Chondrocyte (in vitro differentiated cells): ENCODE measurements at regions not wholly inside any gene's neighbourhood (a gene's known extent, or its start where the extent isn't known, plus 50 kb on each side); places are given as distances from the start of the nearest gene placed in this dataset.

Source experiments
- DNase-seq: peaks from one replicate; pipeline ENCODE4 v3.0.0; 2021; ENCODE audit warnings: mixed read lengths, low spot score
- H3K27ac Mint-ChIP-seq: one replicate; pipeline ENCODE4 v1.8.0; 2021; ENCODE audit warnings: mild to moderate bottlenecking, moderate library complexity, mixed read lengths; ENCODE audit not compliant: unreplicated experiment
- H3K27me3 Mint-ChIP-seq: 2 replicates; pipeline ENCODE4 v1.8.0; 2021; ENCODE audit warnings: low read depth, mixed read lengths
- H3K36me3 Mint-ChIP-seq: 2 replicates; pipeline ENCODE4 v1.8.0; 2021; ENCODE audit warnings: low read depth, mixed read lengths
- H3K4me1 Mint-ChIP-seq: 2 replicates; pipeline ENCODE4 v1.8.0; 2021; ENCODE audit warnings: low read depth, mild to moderate bottlenecking, mixed read lengths
- H3K4me3 Mint-ChIP-seq: one replicate; pipeline ENCODE4 v1.8.0; 2021; ENCODE audit warnings: mild to moderate bottlenecking, moderate library complexity, mixed read lengths; ENCODE audit not compliant: unreplicated experiment
- H3K9me3 Mint-ChIP-seq: 2 replicates; pipeline ENCODE4 v1.8.0; 2021; ENCODE audit warnings: low read depth, mixed read lengths
- CTCF ChIP-seq: fragments of 200-600 bp; sonication (generic); IDR thresholded peaks from 2 replicates; pipeline ENCODE4 v1.5.0; 2021; ENCODE audit warnings: antibody characterized with exemption, mild to moderate bottlenecking, moderate library complexity

DNA sequence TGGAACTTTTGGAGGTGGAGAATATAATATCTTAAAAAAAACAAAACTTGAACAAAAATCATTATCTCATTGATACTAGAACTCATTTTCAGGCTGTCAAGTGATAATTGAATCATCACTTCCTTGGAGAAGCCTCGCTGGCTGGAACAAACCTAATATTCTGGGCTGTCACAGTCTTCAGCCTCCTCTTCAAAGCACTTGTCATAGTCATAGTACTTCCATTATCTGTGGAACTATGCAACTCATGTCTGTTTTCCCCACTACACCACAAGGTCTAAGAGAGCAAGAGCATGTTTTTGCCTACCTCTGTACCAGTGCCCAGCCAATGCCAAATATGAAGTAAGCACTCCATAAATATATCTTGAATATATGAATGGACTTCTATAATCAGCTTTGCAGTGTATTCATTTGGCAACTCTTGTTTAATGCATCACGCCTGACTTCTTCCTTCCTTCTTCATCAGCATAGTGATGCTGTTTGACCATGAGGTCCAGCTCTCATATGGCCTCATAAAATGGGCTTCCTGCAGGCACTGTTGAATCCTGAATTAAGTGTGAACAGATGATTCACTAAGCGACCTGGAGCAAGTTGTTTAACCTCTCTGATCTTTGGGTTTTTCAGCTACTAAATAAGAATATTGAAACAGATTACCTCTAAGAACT, 86.6 kb upstream of the SNRK start:
- Mint-ChIP-seq H3K9me3 (peaks cover 20% of the 10 kb centered on the region), H3K4me1 (no peaks in the 10 kb centered on the region), H3K27me3 (peaks cover 3% of the 10 kb centered on the region), H3K36me3 (no peaks in the 10 kb centered on the region), H3K4me3 (no peak overlapping the region), H3K27ac (no peak overlapping the region)
- TF ChIP-seq CTCF = no peak
- no peak for DNase-seq

- Mint-ChIP-seq H3K27ac (no peak overlapping the region), H3K4me1 (no peaks in the 10 kb centered on the region), H3K4me3 (no peak overlapping the region), H3K27me3 (peaks cover 3% of the 10 kb centered on the region), H3K9me3 (peaks cover 20% of the 10 kb centered on the region), H3K36me3 (no peaks in the 10 kb centered on the region)
- no peak for DNase-seq
- no peak for TF ChIP-seq CTCF
Measured at GRCh38 chr3:43198791-43199644, 87.3 kb upstream of the SNRK start.

GRCh38 chr3:43198301-43198700, 88.0 kb upstream of the SNRK start:
- no peaks in the 10 kb centered on the region for H3K4me1 Mint-ChIP-seq
- H3K9me3 Mint-ChIP-seq = peaks cover 20% of the 10 kb centered on the region
- no peaks in the 10 kb centered on the region for H3K36me3 Mint-ChIP-seq
- DNase-seq = no peak
- TF ChIP-seq CTCF = no peak
- H3K27ac Mint-ChIP-seq = no peak overlapping the region
- H3K4me3 Mint-ChIP-seq = no peak overlapping the region
- peaks cover 3% of the 10 kb centered on the region for H3K27me3 Mint-ChIP-seq

- H3K36me3 Mint-ChIP-seq = no peaks in the 10 kb centered on the region
- peaks cover 20% of the 10 kb centered on the region for H3K9me3 Mint-ChIP-seq
- no peak overlapping the region for H3K27ac Mint-ChIP-seq
- peaks cover 3% of the 10 kb centered on the region for H3K27me3 Mint-ChIP-seq
- DNase-seq = no peak
- TF ChIP-seq CTCF = no peak
- no peak overlapping the region for H3K4me3 Mint-ChIP-seq
- H3K4me1 Mint-ChIP-seq = peaks cover 9% of the 10 kb centered on the region
Measured at GRCh38 chr3:43197181-43197580, 89.2 kb upstream of the SNRK start.

- no peak for TF ChIP-seq CTCF
- DNase-seq = no peak
- Mint-ChIP-seq H3K9me3 (peaks cover 20% of the 10 kb centered on the region), H3K4me1 (peaks cover 13% of the 10 kb centered on the region), H3K36me3 (no peaks in the 10 kb centered on the region), H3K27me3 (peaks cover 3% of the 10 kb centered on the region), H3K4me3 (no peak overlapping the region), H3K27ac (no peak overlapping the region)
Measured at GRCh38 chr3:43196721-43197120, 89.6 kb upstream of the SNRK start.
